ENCODE measurements at regions not wholly inside any gene's neighbourhood (a gene's known extent, or its start where the extent isn't known, plus 50 kb on each side); places are given as distances from the start of the nearest gene placed in this dataset.

DNA sequence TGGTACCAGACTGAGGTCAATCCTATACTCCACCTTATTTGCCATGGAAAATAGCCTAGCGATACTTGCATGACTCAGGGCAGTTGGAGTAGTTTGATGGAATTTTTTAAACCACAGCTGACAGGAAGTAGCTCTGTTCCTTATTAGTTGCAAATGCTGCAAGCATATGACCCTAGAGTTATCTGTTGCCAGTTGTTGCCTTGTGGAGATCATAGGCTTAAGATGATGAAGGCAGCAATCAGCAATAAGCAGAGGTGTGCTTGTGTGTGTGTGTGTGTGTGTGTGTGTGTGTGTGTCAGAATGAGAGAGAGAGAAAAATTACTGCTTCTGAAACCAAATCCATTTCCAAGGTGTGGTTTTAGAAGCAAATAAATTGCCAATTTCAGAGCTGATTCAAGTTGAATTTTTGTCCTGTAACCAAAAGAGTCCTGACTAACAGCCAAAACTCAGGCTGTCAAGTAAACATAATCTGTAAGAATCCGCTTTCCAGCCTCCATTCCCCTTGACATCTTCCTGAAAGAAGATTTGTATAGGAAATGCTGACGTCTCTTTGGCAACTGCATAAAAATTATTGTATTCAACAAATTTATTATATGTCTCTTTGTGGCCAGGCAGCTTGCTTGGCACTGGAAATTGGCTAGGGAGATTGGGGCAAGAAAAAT is 141.2 kb downstream of the SERPINI1 start:
- DNase-seq, result no peak
- peaks cover 3 to 22% of the 10 kb centered on the region in 2 donors for H3K4me1 ChIP-seq
- peak overlapping the region; percentile 61 to 76 (median 64) for H3K27ac ChIP-seq

More for the DNA sequence above, 141.2 kb downstream of the SERPINI1 start:
- intact Hi-C loops (cut with DNase I; ENCODE audit: low total_unique reads) (no loop called here), in situ Hi-C loops (cut with MboI; ENCODE audit: low sequenced_read_pairs in 4 of 4) (loop anchor here in 3 of 4 donors (25.0 kb wide), 1 partner anchor 489 kb away; the partner anchor contains the start of gene ZBBX (in 3 of the 3))
- H3K27me3 ChIP-seq, result no peaks in the 10 kb centered on the region
- TF ChIP-seq POLR2A (IDR thresholded peaks at IDR 0.05), result no peak
- TF ChIP-seq, protein P1, sequence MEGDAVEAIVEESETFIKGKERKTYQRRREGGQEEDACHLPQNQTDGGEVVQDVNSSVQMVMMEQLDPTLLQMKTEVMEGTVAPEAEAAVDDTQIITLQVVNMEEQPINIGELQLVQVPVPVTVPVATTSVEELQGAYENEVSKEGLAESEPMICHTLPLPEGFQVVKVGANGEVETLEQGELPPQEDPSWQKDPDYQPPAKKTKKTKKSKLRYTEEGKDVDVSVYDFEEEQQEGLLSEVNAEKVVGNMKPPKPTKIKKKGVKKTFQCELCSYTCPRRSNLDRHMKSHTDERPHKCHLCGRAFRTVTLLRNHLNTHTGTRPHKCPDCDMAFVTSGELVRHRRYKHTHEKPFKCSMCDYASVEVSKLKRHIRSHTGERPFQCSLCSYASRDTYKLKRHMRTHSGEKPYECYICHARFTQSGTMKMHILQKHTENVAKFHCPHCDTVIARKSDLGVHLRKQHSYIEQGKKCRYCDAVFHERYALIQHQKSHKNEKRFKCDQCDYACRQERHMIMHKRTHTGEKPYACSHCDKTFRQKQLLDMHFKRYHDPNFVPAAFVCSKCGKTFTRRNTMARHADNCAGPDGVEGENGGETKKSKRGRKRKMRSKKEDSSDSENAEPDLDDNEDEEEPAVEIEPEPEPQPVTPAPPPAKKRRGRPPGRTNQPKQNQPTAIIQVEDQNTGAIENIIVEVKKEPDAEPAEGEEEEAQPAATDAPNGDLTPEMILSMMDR (IDR thresholded peaks at IDR 0.05 in 4 of 5, conservative IDR thresholded peaks at IDR 0.05 in 1 of 5), result no peak
- no peak overlapping the region for H3K4me3 ChIP-seq
- no peaks in the 10 kb centered on the region for H3K9me3 ChIP-seq
- ATAC-seq, result peak; percentile 79 to 83
- no peaks in the 10 kb centered on the region for H3K36me3 ChIP-seq
